GM12875 (cell line): ENCODE measurements at regions not wholly inside any gene's neighbourhood (a gene's known extent, or its start where the extent isn't known, plus 50 kb on each side); places are given as distances from the start of the nearest gene placed in this dataset.

Experiments used
- H3K4me3 ChIP-seq: one replicate; pipeline ENCODE4 v1.5.1; 2011; ENCODE audit warnings: low read depth, low read length, control low read depth
- TF ChIP-seq, protein P1 (sequence below): IDR thresholded peaks from 2 replicates; pipeline ENCODE4 v1.5.1; 2011; ENCODE audit warnings: low read depth, mild to moderate bottlenecking, control low read depth, inconsistent platforms, low read length, moderate library complexity, borderline replicate concordance; ENCODE audit not compliant: insufficient read depth

DNA sequence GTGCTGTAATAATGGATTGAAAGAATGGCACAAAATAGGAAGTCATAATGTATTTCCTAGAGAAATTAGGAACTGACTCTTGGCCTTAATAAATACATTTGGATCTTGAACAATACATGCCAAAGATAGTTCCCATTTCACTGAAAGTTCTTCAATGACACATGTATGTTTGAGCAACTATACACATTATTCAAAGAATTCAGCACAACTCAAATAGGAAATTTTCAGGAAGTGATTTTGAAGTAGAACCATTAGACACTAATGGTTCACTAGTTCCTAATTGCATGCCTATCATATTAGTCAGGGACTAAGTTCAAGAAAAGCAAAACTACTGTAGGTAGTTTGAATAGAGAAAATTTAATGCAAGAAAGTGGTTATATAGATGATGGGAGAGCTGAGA is 404.7 kb downstream of the LMO4 start:
- TF ChIP-seq, protein P1, sequence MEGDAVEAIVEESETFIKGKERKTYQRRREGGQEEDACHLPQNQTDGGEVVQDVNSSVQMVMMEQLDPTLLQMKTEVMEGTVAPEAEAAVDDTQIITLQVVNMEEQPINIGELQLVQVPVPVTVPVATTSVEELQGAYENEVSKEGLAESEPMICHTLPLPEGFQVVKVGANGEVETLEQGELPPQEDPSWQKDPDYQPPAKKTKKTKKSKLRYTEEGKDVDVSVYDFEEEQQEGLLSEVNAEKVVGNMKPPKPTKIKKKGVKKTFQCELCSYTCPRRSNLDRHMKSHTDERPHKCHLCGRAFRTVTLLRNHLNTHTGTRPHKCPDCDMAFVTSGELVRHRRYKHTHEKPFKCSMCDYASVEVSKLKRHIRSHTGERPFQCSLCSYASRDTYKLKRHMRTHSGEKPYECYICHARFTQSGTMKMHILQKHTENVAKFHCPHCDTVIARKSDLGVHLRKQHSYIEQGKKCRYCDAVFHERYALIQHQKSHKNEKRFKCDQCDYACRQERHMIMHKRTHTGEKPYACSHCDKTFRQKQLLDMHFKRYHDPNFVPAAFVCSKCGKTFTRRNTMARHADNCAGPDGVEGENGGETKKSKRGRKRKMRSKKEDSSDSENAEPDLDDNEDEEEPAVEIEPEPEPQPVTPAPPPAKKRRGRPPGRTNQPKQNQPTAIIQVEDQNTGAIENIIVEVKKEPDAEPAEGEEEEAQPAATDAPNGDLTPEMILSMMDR, result no peak

DNA sequence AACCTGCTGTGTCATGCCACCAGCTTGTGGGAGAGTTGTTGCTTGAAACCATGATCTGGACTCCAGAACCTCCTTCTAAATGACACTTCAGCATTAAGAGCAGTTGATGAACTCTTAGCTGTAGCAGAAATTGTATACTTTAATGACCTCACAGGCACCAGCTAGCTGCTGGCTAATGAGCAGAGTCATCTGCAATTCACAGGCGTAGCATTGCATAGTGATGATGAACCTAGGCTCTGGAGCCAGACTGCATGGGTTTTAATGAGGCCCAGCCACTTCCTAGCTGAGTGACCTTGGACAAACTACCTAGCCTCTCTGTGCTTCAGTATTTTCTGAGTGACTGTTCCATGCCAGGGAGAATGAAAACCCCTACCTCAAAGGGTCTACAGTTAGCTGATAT is 407.1 kb downstream of the LMO4 start:
- H3K4me3 ChIP-seq, result no peak overlapping the region
- TF ChIP-seq, protein P1, result no peak

More for the DNA sequence above, 404.7 kb downstream of the LMO4 start:
- H3K4me3 ChIP-seq, result no peak overlapping the region

DNA sequence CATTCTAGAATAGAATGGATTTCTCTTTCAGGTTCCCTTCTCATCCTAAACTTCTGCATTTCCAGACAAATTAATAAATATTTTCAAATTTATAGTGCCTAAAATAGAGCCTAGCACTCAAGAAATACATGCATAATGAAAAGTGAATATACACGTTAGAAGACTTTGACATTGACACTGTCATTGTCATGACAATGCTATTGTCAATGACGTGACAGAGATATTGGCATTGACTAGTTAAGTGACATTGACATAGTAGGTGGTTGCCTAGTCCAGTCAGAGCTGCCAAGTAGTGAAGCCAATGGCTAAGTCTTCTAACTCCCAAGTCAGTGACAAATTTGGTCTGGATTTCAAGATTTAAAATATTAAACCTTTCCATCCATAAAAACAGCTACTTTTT is 410.5 kb downstream of the LMO4 start:
- TF ChIP-seq, protein P1, result no peak
- H3K4me3 ChIP-seq, result no peak overlapping the region

DNA sequence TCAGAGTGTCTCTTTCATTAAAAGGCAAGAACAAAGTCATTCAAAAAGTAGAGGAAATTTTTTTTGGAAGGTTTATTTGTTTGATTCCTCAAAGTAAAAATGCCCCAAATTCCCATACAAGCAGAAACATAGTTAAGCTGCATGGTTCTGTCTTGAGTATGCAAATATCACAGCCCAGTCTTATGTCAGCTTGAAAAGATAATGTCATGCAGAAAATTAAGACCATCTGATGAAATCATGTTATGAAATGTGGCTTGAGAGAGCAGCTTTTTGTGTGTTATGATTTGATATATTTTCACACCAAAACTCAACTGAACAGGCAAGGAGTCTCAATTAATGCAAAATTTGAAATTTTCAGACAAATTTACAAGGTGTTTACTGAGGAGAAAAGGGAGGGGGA is 411.0 kb downstream of the LMO4 start:
- TF ChIP-seq, protein P1, result no peak
- H3K4me3 ChIP-seq, result no peak overlapping the region

DNA sequence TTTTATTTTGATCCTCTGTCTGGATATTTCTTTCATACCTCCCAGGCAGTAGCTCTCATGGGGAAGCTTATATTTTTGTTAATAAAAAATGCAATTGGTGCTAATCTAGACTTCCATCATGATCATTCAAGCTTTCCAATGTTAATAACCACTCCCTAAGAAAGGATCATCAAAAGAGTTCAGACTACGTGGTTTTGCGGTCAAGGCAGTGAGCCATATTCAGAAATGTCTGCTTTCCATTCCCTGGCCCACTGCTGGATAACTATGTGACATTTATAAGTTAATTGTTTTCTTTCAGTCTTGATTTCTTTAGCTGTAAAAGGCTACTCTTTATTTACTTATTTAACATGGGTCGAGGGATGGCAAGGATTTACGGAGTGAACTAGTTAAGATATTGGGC is 414.6 kb downstream of the LMO4 start:
- TF ChIP-seq, protein P1, result no peak

DNA sequence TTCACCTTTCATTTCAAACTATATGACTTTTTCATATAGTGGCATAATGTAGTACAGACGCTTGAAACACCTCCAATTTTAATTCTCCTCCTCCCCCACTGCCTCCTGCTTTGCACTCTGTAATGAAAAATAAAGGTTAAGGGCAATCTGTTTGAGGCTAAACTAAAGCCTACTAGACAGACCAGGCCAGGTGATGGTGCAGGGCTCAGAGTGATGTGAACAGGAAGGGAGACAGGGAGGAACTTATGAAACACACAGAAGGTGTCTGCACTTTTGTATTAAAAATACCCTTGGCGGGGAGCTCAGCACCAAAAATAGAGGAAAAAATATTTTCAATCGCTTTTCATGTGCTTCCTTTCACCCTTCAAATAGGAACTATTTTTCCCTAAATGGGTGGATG is 415.4 kb downstream of the LMO4 start:
- no peak overlapping the region for H3K4me3 ChIP-seq
- TF ChIP-seq, protein P1, result no peak

More for the DNA sequence above, 414.6 kb downstream of the LMO4 start:
- H3K4me3 ChIP-seq, result no peak overlapping the region

DNA sequence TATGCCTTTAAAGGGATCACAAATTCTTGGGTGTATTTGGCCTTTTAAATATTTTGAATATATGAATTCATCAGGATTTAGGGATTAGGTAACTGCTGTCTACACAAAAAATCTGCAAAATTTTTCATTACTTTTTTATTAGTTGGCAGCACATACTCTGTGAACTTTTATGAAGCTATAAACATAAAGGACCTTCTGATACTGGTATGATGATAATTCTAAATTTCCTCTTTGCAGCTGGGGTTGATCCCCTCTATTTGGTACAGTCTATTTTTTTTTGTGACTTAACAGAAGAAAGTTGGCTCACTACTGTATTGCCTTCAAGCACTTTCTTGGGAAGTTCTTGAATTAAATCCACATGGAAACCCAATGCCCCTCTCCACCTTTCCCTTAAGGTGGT is 416.1 kb downstream of the LMO4 start:
- TF ChIP-seq, protein P1, result no peak
- H3K4me3 ChIP-seq, result no peak overlapping the region
